Neural cell (in vitro differentiated cells): ENCODE measurements at regions not wholly inside any gene's neighbourhood (a gene's known extent, or its start where the extent isn't known, plus 50 kb on each side); places are given as distances from the start of the nearest gene placed in this dataset.

Source experiments
- H2AFZ ChIP-seq: fragments of 200-600, 300-800 bp; sonication (generic), shearing (Covaris generic); 2 replicates; pipeline ENCODE4 v1.6.0; 2014; ENCODE audit warnings: low read depth, mild to moderate bottlenecking, antibody characterized with exemption, low read length, moderate library complexity
- H3F3A ChIP-seq: fragments of 200-600 bp; shearing (Covaris generic); 2 replicates; pipeline ENCODE4 v1.6.1; 2016; ENCODE audit warnings: mild to moderate bottlenecking, moderate library complexity, mixed read lengths, antibody characterized with exemption, low read length; ENCODE audit not compliant: insufficient read depth, poor library complexity, severe bottlenecking
- H3K27ac ChIP-seq: fragments of 200-600, 300-800 bp; sonication (generic), shearing (Covaris generic); 2 replicates; pipeline ENCODE4 v1.5.1; 2014; ENCODE audit warnings: mild to moderate bottlenecking, low read length, moderate library complexity
- H3K27me3 ChIP-seq: fragments of 300-800, 200-600 bp; sonication (generic), shearing (Covaris generic); 2 replicates; pipeline ENCODE4 v1.6.0; 2014; ENCODE audit warnings: mild to moderate bottlenecking, low read depth, low read length, moderate library complexity; ENCODE audit not compliant: insufficient read depth
- H3K36me3 ChIP-seq: fragments of 300-800, 200-600 bp; sonication (generic), shearing (Covaris generic); 2 replicates; pipeline ENCODE4 v1.5.1; 2014; ENCODE audit warnings: mild to moderate bottlenecking, antibody characterized with exemption, low read length, moderate library complexity; ENCODE audit not compliant: insufficient read depth
- H3K4me2 ChIP-seq: fragments of 300-800, 200-600 bp; sonication (generic), shearing (Covaris generic); 2 replicates; pipeline ENCODE4 v1.6.0; 2014; ENCODE audit warnings: mild to moderate bottlenecking, low read length
- H3K4me3 ChIP-seq: fragments of 300-800, 200-600 bp; sonication (generic), shearing (Covaris generic); 2 replicates; pipeline ENCODE4 v1.5.1; 2014; ENCODE audit warnings: mild to moderate bottlenecking, low read length, moderate library complexity
- H3K79me2 ChIP-seq: fragments of 200-600 bp; shearing (Covaris generic); replicated peaks from 2 replicates; pipeline ENCODE4 v1.6.0; 2014; ENCODE audit warnings: mild to moderate bottlenecking, low read length, moderate library complexity; ENCODE audit not compliant: insufficient read depth
- H3K9ac ChIP-seq: fragments of 300-800, 200-600 bp; sonication (generic), shearing (Covaris generic); 2 replicates; pipeline ENCODE4 v1.6.1; 2016; ENCODE audit warnings: mild to moderate bottlenecking, low read length, mixed read lengths
- H3K9me2 ChIP-seq: fragments of 200-600 bp; shearing (Covaris generic); 2 replicates; pipeline ENCODE4 v1.6.1; 2016; ENCODE audit warnings: mild to moderate bottlenecking, low read length, mixed read lengths; ENCODE audit not compliant: insufficient read depth
- H3K9me3 ChIP-seq: fragments of 200-600, 300-800 bp; sonication (generic), shearing (Covaris generic); 2 replicates; pipeline ENCODE4 v1.6.1; 2016; ENCODE audit warnings: mild to moderate bottlenecking, mixed run types, low read length, moderate library complexity, mixed read lengths
- H4K20me1 ChIP-seq: fragments of 200-600 bp; shearing (Covaris generic); 2 replicates; pipeline ENCODE4 v1.6.1; 2016; ENCODE audit warnings: mild to moderate bottlenecking, mixed run types; ENCODE audit not compliant: insufficient read depth
- CTCF ChIP-seq: fragments of 450-650 bp; IDR thresholded peaks from 2 replicates; pipeline ENCODE4 v1.5.1; 2014; ENCODE audit warnings: antibody characterized with exemption, mild to moderate bottlenecking, moderate library complexity; ENCODE audit not compliant: poor library complexity, severe bottlenecking
- EP300 ChIP-seq: fragments of 450-650 bp; conservative IDR thresholded peaks from 2 replicates; pipeline ENCODE4 v1.6.1; 2014; ENCODE audit warnings: antibody characterized with exemption, mild to moderate bottlenecking, moderate library complexity; ENCODE audit not compliant: poor library complexity, severe bottlenecking
- EZH2 ChIP-seq: fragments of 200-600, 300-800 bp; shearing (Covaris generic), sonication (generic); IDR thresholded peaks from 2 replicates; pipeline ENCODE4 v1.6.1; 2014; ENCODE audit warnings: antibody characterized with exemption, low read length, borderline replicate concordance, mild to moderate bottlenecking; ENCODE audit not compliant: insufficient read depth, poor library complexity, severe bottlenecking
- MXI1 ChIP-seq: fragments of 450-650 bp; conservative IDR thresholded peaks from 2 replicates; pipeline ENCODE4 v1.6.1; 2014; ENCODE audit warnings: antibody characterized with exemption, mild to moderate bottlenecking; ENCODE audit not compliant: poor library complexity, severe bottlenecking
- POLR2AphosphoS5 ChIP-seq: IDR thresholded peaks from 2 replicates; pipeline ENCODE4 v1.6.1; 2012
- RAD21 ChIP-seq: fragments of 450-650 bp; conservative IDR thresholded peaks from 2 replicates; pipeline ENCODE4 v1.6.1; 2014; ENCODE audit warnings: antibody characterized with exemption, mild to moderate bottlenecking, moderate library complexity
- SMC3 ChIP-seq: fragments of 450-650 bp; conservative IDR thresholded peaks from 2 replicates; pipeline ENCODE4 v1.6.1; 2014; ENCODE audit warnings: antibody characterized with exemption, mild to moderate bottlenecking, moderate library complexity; ENCODE audit not compliant: poor library complexity
- TAF1 ChIP-seq: IDR thresholded peaks from 2 replicates; pipeline ENCODE4 v1.6.1; 2012; ENCODE audit warnings: low read depth
- TF ChIP-seq, protein P1 (sequence below): IDR thresholded peaks from 2 replicates; pipeline ENCODE4 v1.6.1; 2012; ENCODE audit warnings: borderline replicate concordance

DNA sequence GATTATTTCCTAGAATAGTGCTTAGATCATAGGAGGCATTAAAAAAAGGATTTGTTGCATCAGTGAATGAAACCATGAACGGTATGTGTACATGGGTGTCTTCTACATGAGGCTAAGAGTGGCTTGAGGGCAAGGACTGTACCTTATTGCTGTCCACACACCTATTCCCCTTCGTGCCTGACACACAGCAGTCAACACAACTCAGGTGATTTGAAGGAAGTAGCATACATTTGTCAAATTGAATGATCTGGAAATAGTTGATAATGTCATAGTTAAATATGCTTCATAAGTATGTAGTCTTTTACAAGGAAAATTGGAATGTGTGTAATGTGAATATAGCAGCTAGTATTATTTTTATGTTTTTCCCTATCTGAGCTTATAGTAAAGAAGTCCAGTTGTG lies 189.0 kb upstream of the DAB1 start:
- no peaks in the 10 kb centered on the region for H3F3A ChIP-seq
- H3K4me3 ChIP-seq: no peak overlapping the region
- no peak overlapping the region for H3K4me2 ChIP-seq
- H3K27me3 ChIP-seq: no peaks in the 10 kb centered on the region
- no peaks in the 10 kb centered on the region for H3K9me2 ChIP-seq
- peak overlapping the region; percentile 20 for H3K27ac ChIP-seq
- peak; percentile 57 for TF ChIP-seq POLR2AphosphoS5
- no peak for TF ChIP-seq RAD21
- peak; percentile 77 for TF ChIP-seq EP300
- no peak for TF ChIP-seq CTCF
- no peak for TF ChIP-seq MXI1
- TF ChIP-seq, protein P1, sequence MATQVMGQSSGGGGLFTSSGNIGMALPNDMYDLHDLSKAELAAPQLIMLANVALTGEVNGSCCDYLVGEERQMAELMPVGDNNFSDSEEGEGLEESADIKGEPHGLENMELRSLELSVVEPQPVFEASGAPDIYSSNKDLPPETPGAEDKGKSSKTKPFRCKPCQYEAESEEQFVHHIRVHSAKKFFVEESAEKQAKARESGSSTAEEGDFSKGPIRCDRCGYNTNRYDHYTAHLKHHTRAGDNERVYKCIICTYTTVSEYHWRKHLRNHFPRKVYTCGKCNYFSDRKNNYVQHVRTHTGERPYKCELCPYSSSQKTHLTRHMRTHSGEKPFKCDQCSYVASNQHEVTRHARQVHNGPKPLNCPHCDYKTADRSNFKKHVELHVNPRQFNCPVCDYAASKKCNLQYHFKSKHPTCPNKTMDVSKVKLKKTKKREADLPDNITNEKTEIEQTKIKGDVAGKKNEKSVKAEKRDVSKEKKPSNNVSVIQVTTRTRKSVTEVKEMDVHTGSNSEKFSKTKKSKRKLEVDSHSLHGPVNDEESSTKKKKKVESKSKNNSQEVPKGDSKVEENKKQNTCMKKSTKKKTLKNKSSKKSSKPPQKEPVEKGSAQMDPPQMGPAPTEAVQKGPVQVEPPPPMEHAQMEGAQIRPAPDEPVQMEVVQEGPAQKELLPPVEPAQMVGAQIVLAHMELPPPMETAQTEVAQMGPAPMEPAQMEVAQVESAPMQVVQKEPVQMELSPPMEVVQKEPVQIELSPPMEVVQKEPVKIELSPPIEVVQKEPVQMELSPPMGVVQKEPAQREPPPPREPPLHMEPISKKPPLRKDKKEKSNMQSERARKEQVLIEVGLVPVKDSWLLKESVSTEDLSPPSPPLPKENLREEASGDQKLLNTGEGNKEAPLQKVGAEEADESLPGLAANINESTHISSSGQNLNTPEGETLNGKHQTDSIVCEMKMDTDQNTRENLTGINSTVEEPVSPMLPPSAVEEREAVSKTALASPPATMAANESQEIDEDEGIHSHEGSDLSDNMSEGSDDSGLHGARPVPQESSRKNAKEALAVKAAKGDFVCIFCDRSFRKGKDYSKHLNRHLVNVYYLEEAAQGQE: no peak
- no peak for TF ChIP-seq EZH2
- no peak for TF ChIP-seq TAF1
- TF ChIP-seq SMC3: no peak
- no peaks in the 10 kb centered on the region for H3K79me2 ChIP-seq
- H4K20me1 ChIP-seq: no peaks in the 10 kb centered on the region
- no peaks in the 10 kb centered on the region for H3K9me3 ChIP-seq
- no peak overlapping the region for H3K9ac ChIP-seq
- no peak overlapping the region for H2AFZ ChIP-seq
- no peaks in the 10 kb centered on the region for H3K36me3 ChIP-seq

DNA sequence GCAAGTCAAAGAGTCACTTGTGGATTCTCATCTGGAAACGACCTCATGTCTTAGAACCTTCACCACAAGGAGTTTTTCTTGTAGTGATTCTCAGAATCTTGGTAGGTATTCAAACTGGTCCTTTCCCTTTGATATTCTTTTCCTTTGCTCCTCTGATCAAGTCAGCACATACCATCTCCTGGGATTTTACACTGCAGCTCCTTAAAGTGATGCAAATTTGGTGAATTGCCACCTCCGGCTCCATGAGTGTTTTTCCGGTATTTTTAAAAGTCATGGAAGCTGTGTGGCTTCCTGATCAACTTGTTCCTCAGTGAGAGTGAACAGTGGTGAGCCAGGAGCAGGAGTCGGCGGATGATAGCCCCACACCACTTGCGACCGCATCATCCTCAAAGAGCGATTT lies 182.1 kb upstream of the DAB1 start:
- H3K9me3 ChIP-seq: no peaks in the 10 kb centered on the region
- H3K27me3 ChIP-seq: no peaks in the 10 kb centered on the region
- no peaks in the 10 kb centered on the region for H3K36me3 ChIP-seq
- no peaks in the 10 kb centered on the region for H3K79me2 ChIP-seq
- no peaks in the 10 kb centered on the region for H3K9me2 ChIP-seq
- H3K9ac ChIP-seq: no peak overlapping the region
- H2AFZ ChIP-seq: no peak overlapping the region
- H3F3A ChIP-seq: no peaks in the 10 kb centered on the region
- no peak overlapping the region for H3K4me3 ChIP-seq
- no peak for TF ChIP-seq POLR2AphosphoS5
- no peak for TF ChIP-seq MXI1
- TF ChIP-seq, protein P1: no peak
- no peak for TF ChIP-seq SMC3
- no peak for TF ChIP-seq TAF1
- no peak for TF ChIP-seq RAD21
- TF ChIP-seq EZH2: no peak
- no peak for TF ChIP-seq CTCF
- no peak for TF ChIP-seq EP300
- no peak overlapping the region for H3K4me2 ChIP-seq
- no peaks in the 10 kb centered on the region for H4K20me1 ChIP-seq
- no peak overlapping the region for H3K27ac ChIP-seq
